GM12891 (cell line): ENCODE measurements at regions not wholly inside any gene's neighbourhood (a gene's known extent, or its start where the extent isn't known, plus 50 kb on each side); places are given as distances from the start of the nearest gene placed in this dataset.

Experiments used
- POLR2A ChIP-seq: IDR thresholded peaks from 2 replicates; pipeline ENCODE4 v1.6.1; 2011; ENCODE audit warnings: low read depth, low read length, control low read depth
- POLR2AphosphoS5 ChIP-seq: IDR thresholded peaks from 2 replicates; pipeline ENCODE4 v1.6.1; 2011; ENCODE audit warnings: low read depth, low read length, control low read depth
- POU2F2 ChIP-seq: IDR thresholded peaks from 2 replicates; pipeline ENCODE4 v1.6.1; 2011; ENCODE audit warnings: low read depth, mild to moderate bottlenecking, control low read depth, low read length, moderate library complexity
- TAF1 ChIP-seq: IDR thresholded peaks from 2 replicates; pipeline ENCODE4 v1.6.1; 2011; ENCODE audit warnings: low read depth, low read length, control low read depth

- TF ChIP-seq POLR2AphosphoS5 (no peak), TAF1 (no peak), POLR2A (no peak), POU2F2 (no peak)
Observed at GRCh38 chr1:102186536-102186935, 189.8 kb upstream of the OLFM3 start.
